ENCODE measurements at regions not wholly inside any gene's neighbourhood (a gene's known extent, or its start where the extent isn't known, plus 50 kb on each side); places are given as distances from the start of the nearest gene placed in this dataset.

DNA sequence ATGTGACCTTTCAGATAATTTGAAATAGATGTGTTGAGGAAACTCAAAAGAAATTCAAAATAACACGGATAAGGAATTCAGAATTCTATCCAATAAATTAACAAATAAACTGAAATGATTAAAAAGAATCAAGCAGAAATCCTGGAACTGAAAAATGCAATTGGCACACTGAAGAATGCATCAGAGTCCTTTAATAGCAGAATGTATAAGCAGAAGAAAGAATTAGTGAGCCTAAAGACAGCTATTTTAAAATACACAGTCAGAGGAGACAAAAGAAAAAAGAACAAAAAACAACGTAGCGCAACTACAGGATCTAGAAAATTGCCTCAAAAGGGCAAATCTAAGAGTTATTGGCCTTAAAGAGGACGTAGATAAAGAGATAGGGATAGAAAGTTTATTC is 99.6 kb upstream of the SAMSN1 start:
- H2AFZ ChIP-seq (ENCODE audit: low read depth) = no peak overlapping the region
- no peaks in the 10 kb centered on the region for H3K9me3 ChIP-seq
- H3K4me1 ChIP-seq (ENCODE audit: control insufficient read depth in 1 of 2, insufficient read depth in 2 of 2, low read depth in 1 of 2, low read length in 1 of 2) = no peaks in the 10 kb centered on the region
- 2% methylated on average over 4 of the region's 4 CpGs for WGBS (ENCODE audit: low lambda C conversion rate)
- ChIA-PET POLR2A (no interaction called here), CTCF (no interaction called here)
- H3K36me3 ChIP-seq (replicated peaks in 1 of 2; ENCODE audit: control insufficient read depth in 1 of 2, insufficient read depth in 2 of 2, low read length in 1 of 2) = no peaks in the 10 kb centered on the region
- H3F3A ChIP-seq (replicated peaks; ENCODE audit: insufficient read depth) = no peaks in the 10 kb centered on the region
- no peak overlapping the region for H3K4me2 ChIP-seq
- no peak overlapping the region for H3K9ac ChIP-seq
- no peak for TF ChIP-seq GATA2 (CRISPR knock-in tag; IDR thresholded peaks at IDR 0.05)
- TF ChIP-seq TCF12 (IDR thresholded peaks at IDR 0.05) = no peak
- no peak for TF ChIP-seq FOSL2 (IDR thresholded peaks at IDR 0.05; ENCODE audit: borderline replicate concordance, low read depth)
- TF ChIP-seq NFIC (IDR thresholded peaks at IDR 0.05; ENCODE audit: borderline replicate concordance) = no peak
- no peak for TF ChIP-seq EP300 (IDR thresholded peaks at IDR 0.05; ENCODE audit: borderline replicate concordance in 1 of 2, low read depth in 1 of 2, low read length in 1 of 2)
- TF ChIP-seq, protein P1, sequence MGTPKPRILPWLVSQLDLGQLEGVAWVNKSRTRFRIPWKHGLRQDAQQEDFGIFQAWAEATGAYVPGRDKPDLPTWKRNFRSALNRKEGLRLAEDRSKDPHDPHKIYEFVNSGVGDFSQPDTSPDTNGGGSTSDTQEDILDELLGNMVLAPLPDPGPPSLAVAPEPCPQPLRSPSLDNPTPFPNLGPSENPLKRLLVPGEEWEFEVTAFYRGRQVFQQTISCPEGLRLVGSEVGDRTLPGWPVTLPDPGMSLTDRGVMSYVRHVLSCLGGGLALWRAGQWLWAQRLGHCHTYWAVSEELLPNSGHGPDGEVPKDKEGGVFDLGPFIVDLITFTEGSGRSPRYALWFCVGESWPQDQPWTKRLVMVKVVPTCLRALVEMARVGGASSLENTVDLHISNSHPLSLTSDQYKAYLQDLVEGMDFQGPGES (IDR thresholded peaks at IDR 0.05; ENCODE audit: low read depth, low read length) = no peak
- TF ChIP-seq, protein P2, sequence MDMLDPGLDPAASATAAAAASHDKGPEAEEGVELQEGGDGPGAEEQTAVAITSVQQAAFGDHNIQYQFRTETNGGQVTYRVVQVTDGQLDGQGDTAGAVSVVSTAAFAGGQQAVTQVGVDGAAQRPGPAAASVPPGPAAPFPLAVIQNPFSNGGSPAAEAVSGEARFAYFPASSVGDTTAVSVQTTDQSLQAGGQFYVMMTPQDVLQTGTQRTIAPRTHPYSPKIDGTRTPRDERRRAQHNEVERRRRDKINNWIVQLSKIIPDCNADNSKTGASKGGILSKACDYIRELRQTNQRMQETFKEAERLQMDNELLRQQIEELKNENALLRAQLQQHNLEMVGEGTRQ (IDR thresholded peaks at IDR 0.05; ENCODE audit: borderline replicate concordance, low read depth, low read length) = no peak
- no peak for TF ChIP-seq RCOR1 (IDR thresholded peaks at IDR 0.05; ENCODE audit: low read length)
- TF ChIP-seq ELF1 (IDR thresholded peaks at IDR 0.05) = no peak
- TF ChIP-seq FOXM1 (IDR thresholded peaks at IDR 0.05; ENCODE audit: low read depth) = no peak
- TF ChIP-seq EZH2phosphoT487 (IDR thresholded peaks at IDR 0.05; ENCODE audit: borderline replicate concordance, low read depth) = no peak
- TF ChIP-seq SMC3 (IDR thresholded peaks at IDR 0.05; ENCODE audit: low read depth, low read length) = no peak
- no peak for TF ChIP-seq TEAD4 (IDR thresholded peaks at IDR 0.05; ENCODE audit: borderline replicate concordance, insufficient read depth)
- TF ChIP-seq RFX5 (IDR thresholded peaks at IDR 0.05; ENCODE audit: low read length) = no peak
- no peak for TF ChIP-seq CHD2 (IDR thresholded peaks at IDR 0.05; ENCODE audit: low read length, partially characterized antibody)
- H3K79me2 ChIP-seq (ENCODE audit: insufficient read depth) = no peaks in the 10 kb centered on the region
- DNase-seq = no peak
- no peak overlapping the region for H3K27ac ChIP-seq (ENCODE audit: low read depth in 2 of 2, low read length in 1 of 2)
- no peak overlapping the region for H3K4me3 ChIP-seq (ENCODE audit: low read depth in 2 of 2, low read length in 1 of 2)
- no peaks in the 10 kb centered on the region for H3K27me3 ChIP-seq (ENCODE audit: insufficient read depth)
- no peaks in the 10 kb centered on the region for H4K20me1 ChIP-seq (ENCODE audit: insufficient read depth)
- no peaks in the 10 kb centered on the region for H3K9me2 ChIP-seq

DNA sequence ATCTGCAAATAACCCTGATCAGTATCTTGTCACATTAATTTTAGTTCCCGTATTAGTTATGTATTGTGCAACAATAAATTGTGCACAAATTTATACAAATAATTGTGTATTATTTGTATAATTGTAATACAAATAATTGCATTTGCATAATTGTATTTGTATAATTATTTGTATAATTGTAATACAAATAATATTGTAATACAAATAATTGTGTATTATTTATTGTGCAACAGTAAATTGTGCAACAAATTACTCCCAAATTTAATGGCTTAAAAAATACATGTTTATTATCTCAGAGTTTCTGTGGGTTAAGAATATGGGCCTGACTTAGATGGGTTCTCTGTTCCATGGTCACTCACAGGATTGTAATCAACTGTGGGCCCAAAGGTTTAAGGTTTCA is 86.2 kb upstream of the SAMSN1 start:
- no peak for TF ChIP-seq MEF2A (IDR thresholded peaks at IDR 0.05; ENCODE audit: borderline replicate concordance, low read depth)
- TF ChIP-seq, protein P2 (IDR thresholded peaks at IDR 0.05; ENCODE audit: borderline replicate concordance, low read depth, low read length) = no peak
- no peak for TF ChIP-seq MAX (IDR thresholded peaks at IDR 0.05; ENCODE audit: low read depth)
- no peak for TF ChIP-seq EP300 (IDR thresholded peaks at IDR 0.05; ENCODE audit: borderline replicate concordance in 1 of 2, low read depth in 1 of 2, low read length in 1 of 2)
- no peak for TF ChIP-seq ELF1 (IDR thresholded peaks at IDR 0.05)
- TF ChIP-seq SIN3A (IDR thresholded peaks at IDR 0.05; ENCODE audit: borderline replicate concordance, low read depth, low read length) = no peak
- TF ChIP-seq MXI1 (IDR thresholded peaks at IDR 0.05; ENCODE audit: low read depth, low read length) = no peak
- no peak for TF ChIP-seq TEAD4 (IDR thresholded peaks at IDR 0.05; ENCODE audit: borderline replicate concordance, insufficient read depth)
- TF ChIP-seq PBX3 (IDR thresholded peaks at IDR 0.05) = no peak
- no peak for TF ChIP-seq RFX5 (IDR thresholded peaks at IDR 0.05; ENCODE audit: low read length)
- TF ChIP-seq CHD2 (IDR thresholded peaks at IDR 0.05; ENCODE audit: low read length, partially characterized antibody) = no peak
- no peak for TF ChIP-seq JUND (IDR thresholded peaks at IDR 0.05)
- TF ChIP-seq RAD21 (IDR thresholded peaks at IDR 0.05; ENCODE audit: low read length) = no peak
- TF ChIP-seq POLR2AphosphoS5 (IDR thresholded peaks at IDR 0.05; ENCODE audit: low read depth, low read length) = no peak
- H2AFZ ChIP-seq (ENCODE audit: low read depth) = no peak overlapping the region
- no peak overlapping the region for H3K4me3 ChIP-seq (ENCODE audit: low read depth in 2 of 2, low read length in 1 of 2)
- H3K4me2 ChIP-seq = no peak overlapping the region
- H3K79me2 ChIP-seq (ENCODE audit: insufficient read depth) = no peaks in the 10 kb centered on the region
- ChIA-PET POLR2A (no interaction called here), CTCF (no interaction called here)
- no peak overlapping the region for H3K27ac ChIP-seq (ENCODE audit: low read depth in 2 of 2, low read length in 1 of 2)
- H3K36me3 ChIP-seq (replicated peaks in 1 of 2; ENCODE audit: control insufficient read depth in 1 of 2, insufficient read depth in 2 of 2, low read length in 1 of 2) = no peaks in the 10 kb centered on the region
- H3K9ac ChIP-seq = no peak overlapping the region
- no peaks in the 10 kb centered on the region for H3F3A ChIP-seq (replicated peaks; ENCODE audit: insufficient read depth)
- no peaks in the 10 kb centered on the region for H3K9me2 ChIP-seq
- no peaks in the 10 kb centered on the region for H3K4me1 ChIP-seq (ENCODE audit: control insufficient read depth in 1 of 2, insufficient read depth in 2 of 2, low read depth in 1 of 2, low read length in 1 of 2)
- no peaks in the 10 kb centered on the region for H4K20me1 ChIP-seq (ENCODE audit: insufficient read depth)
- no peaks in the 10 kb centered on the region for H3K27me3 ChIP-seq (ENCODE audit: insufficient read depth)
- whole genome bisulfite sequencing (ENCODE audit: low lambda C conversion rate) = 43% methylated on average over 1 of the region's 1 CpG
- DNase-seq = no peak
- no peaks in the 10 kb centered on the region for H3K9me3 ChIP-seq

All from SK-N-SH (cell line).